Muscle layer of colon (tissue), 2 donors: ENCODE measurements at regions not wholly inside any gene's neighbourhood (a gene's known extent, or its start where the extent isn't known, plus 50 kb on each side); places are given as distances from the start of the nearest gene placed in this dataset.

ENCODE experiments used
- H3K27ac ChIP-seq: one replicate; pipeline ENCODE4 v1.7.0; 2013; ENCODE audit warnings: low read depth, mild to moderate bottlenecking, low read length, moderate library complexity
- H3K27me3 ChIP-seq, 2 donors: one replicate each; pipeline ENCODE4 v1.7.0; 2013; ENCODE audit warnings: low read length in 2 of 2, mild to moderate bottlenecking in 2 of 2; ENCODE audit not compliant: insufficient read depth in 2 of 2, control insufficient read depth in 1 of 2
- H3K36me3 ChIP-seq: one replicate; pipeline ENCODE4 v1.7.0; 2013; ENCODE audit warnings: mild to moderate bottlenecking, low read length; ENCODE audit not compliant: insufficient read depth
- H3K4me1 ChIP-seq: one replicate; pipeline ENCODE4 v1.7.0; 2013; ENCODE audit warnings: mild to moderate bottlenecking, low read length; ENCODE audit not compliant: insufficient read depth
- H3K4me3 ChIP-seq, 2 donors: one replicate each; pipeline ENCODE4 v1.7.0; 2013; ENCODE audit warnings: low read length in 2 of 2, low read depth in 1 of 2, mild to moderate bottlenecking in 1 of 2, moderate library complexity in 1 of 2
- H3K9ac ChIP-seq: one replicate; pipeline ENCODE4 v1.7.0; 2013; ENCODE audit warnings: low read length
- H3K9me3 ChIP-seq: one replicate; pipeline ENCODE4 v1.7.0; 2013; ENCODE audit warnings: mild to moderate bottlenecking, low read length
- donor health status: abdominal sarcoma.
- donor health status: Adenocarcinoma of cecum.

DNA sequence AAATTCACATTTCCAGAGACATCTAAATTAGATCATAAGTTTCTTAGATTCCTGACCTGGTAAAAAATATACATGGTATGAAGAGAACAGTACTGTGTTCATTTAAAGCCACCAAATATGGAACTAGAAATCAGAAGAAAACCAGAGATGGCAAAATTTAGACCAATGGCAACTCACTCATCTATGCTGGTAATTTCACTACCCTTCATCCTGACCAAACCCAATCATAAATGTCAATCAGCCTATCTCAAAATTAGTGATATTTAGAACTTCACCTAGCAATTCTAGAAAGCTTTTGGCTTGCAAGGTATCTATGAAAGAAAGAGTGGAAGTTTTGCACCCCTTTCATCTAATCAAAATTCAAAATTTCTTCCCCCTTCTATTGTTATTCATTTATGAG is 107.7 kb downstream of the NIBAN1 start:
- Histone ChIP-seq H3K9me3 (no peaks in the 10 kb centered on the region), H3K36me3 (peaks cover 2% of the 10 kb centered on the region), H3K27ac (no peak overlapping the region), H3K4me1 (peaks cover 19% of the 10 kb centered on the region), H3K9ac (no peak overlapping the region), H3K4me3 (no peak overlapping the region), H3K27me3 (no peaks in the 10 kb centered on the region)

DNA sequence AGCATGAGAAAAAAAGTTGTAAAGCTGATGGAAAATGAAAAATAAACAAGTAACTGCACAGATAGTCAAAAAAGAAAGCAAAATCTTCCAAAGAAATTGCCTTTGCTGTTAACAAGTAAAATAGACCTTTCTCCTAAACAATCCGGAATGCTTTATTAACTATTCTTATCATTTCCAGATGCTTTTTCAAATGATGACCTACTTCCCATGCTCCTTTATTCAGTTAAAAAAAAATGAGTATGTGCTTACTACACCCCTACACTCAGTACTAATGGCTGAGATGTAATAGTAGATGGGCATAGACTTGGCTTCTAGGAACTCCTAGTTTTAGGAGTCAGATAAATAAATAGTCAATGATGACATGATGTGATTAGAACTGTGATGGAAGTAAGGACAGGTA is 108.5 kb downstream of the NIBAN1 start:
- Histone ChIP-seq H3K27me3 (no peaks in the 10 kb centered on the region), H3K9me3 (no peaks in the 10 kb centered on the region), H3K4me3 (no peak overlapping the region), H3K4me1 (peaks cover 19% of the 10 kb centered on the region), H3K27ac (no peak overlapping the region), H3K9ac (no peak overlapping the region), H3K36me3 (no peaks in the 10 kb centered on the region)

DNA sequence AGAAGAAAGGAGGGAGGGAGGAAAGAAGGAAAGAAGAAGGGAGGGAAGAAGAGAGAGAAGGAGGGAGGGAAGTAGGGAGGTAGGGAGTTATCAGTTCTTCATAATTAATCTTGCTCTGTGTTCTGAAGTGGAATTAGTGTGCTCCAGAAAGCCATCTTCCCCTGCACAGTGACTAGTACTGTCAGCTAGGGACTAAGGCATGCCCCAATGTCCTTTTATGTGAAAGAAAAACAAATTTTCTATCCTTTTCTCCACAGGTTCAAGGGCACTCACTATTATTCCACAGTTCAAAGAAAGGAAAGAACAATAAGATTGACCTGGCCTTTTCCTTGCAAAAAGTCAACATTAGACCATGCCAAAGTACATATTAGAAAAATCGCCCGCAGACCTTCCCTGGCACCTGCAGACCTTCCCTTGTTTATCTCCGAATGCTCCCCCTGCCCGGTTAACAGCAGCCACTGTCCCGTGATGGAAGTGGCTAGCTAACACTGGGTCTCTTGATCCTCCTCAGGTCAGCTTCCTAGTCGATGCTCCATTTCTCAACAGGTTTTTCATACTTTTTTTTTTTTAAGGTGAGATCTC is 107.2 kb upstream of the EDEM3 start:
- H3K27ac ChIP-seq: no peak overlapping the region
- peaks cover 3% of the 10 kb centered on the region for H3K36me3 ChIP-seq
- no peak overlapping the region for H3K4me3 ChIP-seq
- no peak overlapping the region for H3K9ac ChIP-seq
- H3K27me3 ChIP-seq: no peaks in the 10 kb centered on the region
- peaks cover 9% of the 10 kb centered on the region for H3K4me1 ChIP-seq
- no peaks in the 10 kb centered on the region for H3K9me3 ChIP-seq

DNA sequence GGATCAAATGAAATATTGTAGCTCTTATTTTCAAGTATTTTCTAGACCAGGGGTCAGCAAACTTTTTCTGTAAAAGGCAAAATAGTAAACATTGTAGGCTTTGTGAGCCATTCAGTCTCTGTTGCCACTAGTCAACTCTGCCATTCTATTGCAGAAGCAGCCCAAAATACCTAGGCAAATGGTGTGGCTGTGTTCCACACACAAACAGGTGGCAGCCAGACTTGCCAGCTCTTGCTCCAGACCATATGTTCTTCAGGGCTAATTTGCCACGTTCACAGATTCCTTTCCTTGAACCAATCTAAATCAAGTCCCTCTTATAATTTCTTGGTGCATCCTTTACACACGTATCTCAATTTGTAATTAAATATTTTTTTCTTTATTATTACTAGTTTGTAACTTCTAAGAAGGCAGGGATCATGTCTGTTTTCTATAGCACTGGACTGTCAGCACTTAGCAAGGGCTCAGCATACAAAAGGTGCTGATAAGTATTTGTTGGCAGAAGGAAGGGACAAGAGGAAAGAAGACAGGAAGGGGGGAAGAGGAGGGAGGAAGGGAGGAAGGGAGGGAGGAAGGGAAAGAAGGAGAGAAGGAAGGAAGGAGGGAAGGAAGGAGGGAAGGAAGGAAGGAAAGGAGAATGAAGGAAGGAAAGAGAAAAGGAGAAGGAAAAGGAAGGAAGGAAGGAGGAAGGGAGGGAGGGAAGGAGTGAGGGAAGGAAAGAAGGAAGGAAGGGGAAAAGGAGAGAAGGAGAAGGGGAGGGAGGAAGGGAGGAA is 106.5 kb upstream of the EDEM3 start:
- Histone ChIP-seq H3K27ac (no peak overlapping the region), H3K4me1 (peaks cover 2% of the 10 kb centered on the region), H3K9me3 (no peaks in the 10 kb centered on the region)

DNA sequence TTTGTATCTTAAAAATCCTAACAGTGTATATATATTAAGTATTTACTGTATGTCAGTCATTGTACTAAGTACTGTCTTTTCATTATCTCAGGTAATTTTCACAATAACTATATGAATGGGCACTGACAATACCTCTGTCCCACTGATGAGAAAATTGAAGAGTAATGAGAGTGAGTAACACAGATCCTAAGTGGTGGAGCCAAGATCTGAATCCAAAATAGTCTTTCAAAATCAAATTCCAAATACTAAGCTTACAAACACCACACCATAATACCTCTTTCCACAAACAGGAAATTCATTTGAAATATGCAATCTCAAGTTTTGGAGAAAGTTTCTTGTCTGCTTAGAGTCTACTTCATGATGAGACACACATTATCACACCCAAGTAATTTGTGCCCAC is 105.9 kb upstream of the EDEM3 start:
- Histone ChIP-seq H3K4me3 (no peak overlapping the region), H3K27ac (no peak overlapping the region)

More for the DNA sequence above, 106.5 kb upstream of the EDEM3 start:
- Histone ChIP-seq H3K27me3 (no peaks in the 10 kb centered on the region), H3K4me3 (no peak overlapping the region), H3K36me3 (peaks cover 6% of the 10 kb centered on the region), H3K9ac (no peak overlapping the region)

DNA sequence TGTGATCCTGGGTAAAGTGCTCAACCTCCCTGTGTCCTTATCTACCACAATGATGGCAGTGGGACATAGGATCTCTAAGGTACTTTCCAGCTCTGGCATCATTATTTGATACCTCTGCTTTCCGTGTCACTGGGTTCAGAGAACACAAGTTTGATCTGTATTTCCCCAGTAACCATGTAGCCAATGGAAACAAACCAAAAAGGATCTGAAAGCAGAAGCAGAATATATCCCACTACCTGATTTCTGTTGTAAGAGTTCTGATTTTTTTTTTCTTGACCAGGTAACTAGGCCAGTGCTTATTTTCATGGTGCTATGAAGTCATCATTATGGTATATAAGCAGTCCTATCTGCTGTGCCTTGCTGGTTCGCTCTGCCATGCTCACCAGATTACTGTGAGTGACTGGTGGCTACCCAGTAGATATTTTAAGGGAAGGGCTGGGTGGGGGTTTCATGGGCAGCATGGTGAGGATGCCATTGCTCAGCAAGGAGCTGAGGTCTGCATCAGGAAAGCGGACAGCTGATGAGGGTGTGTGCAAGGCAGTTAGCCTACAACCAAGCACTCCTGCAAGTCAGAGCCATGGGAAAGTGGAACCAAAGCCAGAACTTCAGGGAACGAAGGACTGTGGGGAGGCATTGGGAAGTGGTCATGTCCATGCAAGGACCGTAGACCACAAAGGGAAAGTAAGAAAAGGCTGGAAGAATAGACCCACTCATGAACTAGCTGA is 104.9 kb upstream of the EDEM3 start:
- H3K9me3 ChIP-seq: no peaks in the 10 kb centered on the region
- no peak overlapping the region for H3K4me3 ChIP-seq
- H3K9ac ChIP-seq: no peak overlapping the region
- no peak overlapping the region for H3K27ac ChIP-seq
- no peaks in the 10 kb centered on the region for H3K27me3 ChIP-seq
- peaks cover 6% of the 10 kb centered on the region for H3K36me3 ChIP-seq
- H3K4me1 ChIP-seq: no peaks in the 10 kb centered on the region

More for the DNA sequence above, 105.9 kb upstream of the EDEM3 start:
- peaks cover 6% of the 10 kb centered on the region for H3K36me3 ChIP-seq
- no peaks in the 10 kb centered on the region for H3K27me3 ChIP-seq
- H3K9ac ChIP-seq: no peak overlapping the region
- no peaks in the 10 kb centered on the region for H3K9me3 ChIP-seq
- no peaks in the 10 kb centered on the region for H3K4me1 ChIP-seq

DNA sequence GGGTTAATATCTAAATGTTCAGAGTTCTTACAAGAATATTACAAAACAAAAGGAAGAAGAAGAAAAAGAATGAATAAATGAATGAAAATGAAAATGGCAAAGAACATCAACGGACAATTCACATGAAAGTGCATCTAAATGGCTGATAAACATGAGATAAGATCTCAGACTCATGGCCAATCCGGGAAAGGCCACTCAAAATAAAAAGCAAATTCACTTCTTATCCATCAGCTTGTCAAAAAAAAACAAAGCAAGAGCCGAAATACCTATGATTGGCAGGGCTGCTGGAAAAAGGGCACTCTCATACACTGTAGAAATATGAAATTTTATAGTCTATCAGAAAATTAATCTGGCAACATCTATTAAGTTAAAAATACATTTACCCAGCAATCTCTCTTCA is 103.6 kb upstream of the EDEM3 start:
- Histone ChIP-seq H3K9ac (no peak overlapping the region), H3K4me3 (no peak overlapping the region), H3K4me1 (peaks cover 6% of the 10 kb centered on the region), H3K9me3 (no peaks in the 10 kb centered on the region), H3K27me3 (no peaks in the 10 kb centered on the region), H3K27ac (no peak overlapping the region), H3K36me3 (peaks cover 6% of the 10 kb centered on the region)

DNA sequence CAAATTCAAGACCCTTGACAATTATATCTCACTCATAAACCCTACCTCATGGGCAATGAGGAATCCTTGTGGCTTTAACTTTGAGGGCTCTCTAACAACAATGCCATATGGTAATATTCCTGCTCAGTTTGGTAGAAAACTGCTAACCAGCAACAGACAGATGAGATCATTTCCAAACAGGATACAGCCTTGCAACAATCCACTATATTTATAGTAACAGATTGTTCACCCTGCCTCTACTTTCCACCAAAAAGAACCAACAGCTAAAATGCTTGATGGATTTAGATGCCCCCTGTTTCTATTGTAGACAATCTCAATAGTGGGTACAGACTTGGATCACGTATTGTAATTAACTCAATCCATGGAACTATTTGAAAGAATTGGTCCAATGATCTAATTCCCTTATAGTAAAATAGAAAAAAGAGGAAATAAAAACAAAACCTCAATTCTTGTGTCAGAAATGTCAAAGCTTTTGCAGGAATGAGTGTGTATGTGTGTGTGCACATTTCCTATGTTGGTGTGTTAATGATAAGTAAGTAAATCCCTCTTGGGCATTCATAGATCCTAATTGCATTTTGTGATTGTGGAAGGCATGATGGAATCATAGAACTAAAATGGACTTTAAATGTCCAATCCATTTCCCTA is 100.0 kb upstream of the EDEM3 start:
- H3K9me3 ChIP-seq: no peaks in the 10 kb centered on the region
- H3K27ac ChIP-seq: no peak overlapping the region
- H3K9ac ChIP-seq: no peak overlapping the region
- H3K4me1 ChIP-seq: peaks cover 6% of the 10 kb centered on the region
- H3K27me3 ChIP-seq: no peaks in the 10 kb centered on the region
- H3K36me3 ChIP-seq: peaks cover 14% of the 10 kb centered on the region
- no peak overlapping the region for H3K4me3 ChIP-seq

DNA sequence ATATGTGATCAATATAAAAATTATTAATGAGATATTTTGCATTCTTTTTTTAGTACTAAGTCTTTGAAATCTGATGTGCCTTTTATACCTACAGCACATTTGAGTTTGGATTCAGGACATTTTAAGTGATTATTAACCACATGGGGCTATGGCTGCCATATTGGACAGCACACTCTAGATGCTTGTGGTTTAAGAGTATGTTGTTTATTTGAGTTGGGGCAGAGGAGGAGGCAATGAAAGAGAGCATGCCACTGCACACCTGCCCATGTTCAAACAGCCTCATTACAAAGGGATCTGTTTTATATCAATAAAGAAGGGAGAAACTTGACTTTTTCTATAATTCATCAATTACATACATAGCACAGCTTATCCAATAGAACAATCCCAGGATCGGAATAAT is 99.4 kb upstream of the EDEM3 start:
- peaks cover 14% of the 10 kb centered on the region for H3K36me3 ChIP-seq
- H3K4me1 ChIP-seq: peaks cover 6% of the 10 kb centered on the region
- H3K9me3 ChIP-seq: no peaks in the 10 kb centered on the region
- no peak overlapping the region for H3K9ac ChIP-seq
- H3K27ac ChIP-seq: no peak overlapping the region
- H3K4me3 ChIP-seq: no peak overlapping the region
- H3K27me3 ChIP-seq: no peaks in the 10 kb centered on the region

DNA sequence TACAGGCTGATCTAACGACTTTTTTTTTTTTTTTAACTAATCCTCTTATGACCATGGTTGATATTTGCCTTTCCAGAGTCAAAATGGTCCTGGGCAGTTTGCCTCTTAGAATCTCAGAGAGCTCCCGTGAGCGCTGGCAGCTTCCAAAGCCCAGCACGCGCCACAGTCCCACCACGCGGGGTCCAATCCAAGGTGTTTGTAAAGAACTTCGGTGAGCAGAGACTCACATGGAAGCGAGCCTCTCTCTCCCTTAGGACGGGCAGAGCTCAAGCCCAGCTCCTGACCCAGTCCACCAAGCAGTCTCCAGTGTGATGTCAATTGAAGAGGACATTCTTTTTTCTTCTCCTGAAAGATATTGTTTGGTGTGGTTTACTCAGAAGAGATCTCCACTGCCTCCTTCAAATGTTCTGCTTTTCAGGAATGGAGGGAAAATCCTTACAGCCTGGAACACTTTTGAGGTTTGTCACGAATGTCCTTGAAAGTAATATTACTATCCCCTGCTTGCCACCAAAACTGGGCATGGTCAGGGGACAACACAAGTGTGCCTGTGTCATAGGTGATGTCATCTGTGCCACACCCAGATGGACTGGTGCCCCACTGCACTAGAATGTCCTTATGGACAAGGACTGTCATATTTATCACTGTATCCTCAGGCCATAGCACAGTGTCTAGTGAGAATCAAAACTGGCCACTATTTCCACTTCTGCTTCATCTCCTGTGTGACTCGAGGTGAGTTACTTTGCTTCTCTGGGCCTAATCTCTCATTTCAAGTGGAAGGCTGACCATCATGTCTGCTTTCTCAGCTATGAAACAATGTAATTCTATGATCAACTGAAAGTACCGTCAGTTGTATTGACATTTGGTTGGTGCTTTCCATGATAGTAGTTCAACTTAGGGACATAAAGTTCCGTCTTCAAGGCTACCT is 97.4 kb upstream of the EDEM3 start:
- H3K27ac ChIP-seq: no peak overlapping the region
- peaks cover 14% of the 10 kb centered on the region for H3K36me3 ChIP-seq
- no peaks in the 10 kb centered on the region for H3K9me3 ChIP-seq
- no peak overlapping the region for H3K9ac ChIP-seq
- H3K4me3 ChIP-seq: no peak overlapping the region
- peaks cover 6% of the 10 kb centered on the region for H3K4me1 ChIP-seq
- H3K27me3 ChIP-seq: no peaks in the 10 kb centered on the region
